Mesenchymal stem cell (in vitro differentiated cells and primary cell): ENCODE measurements at regions not wholly inside any gene's neighbourhood (a gene's known extent, or its start where the extent isn't known, plus 50 kb on each side); places are given as distances from the start of the nearest gene placed in this dataset.

ENCODE experiments used
- DNase-seq: peaks from one replicate; pipeline ENCODE4 v3.0.0-alpha.2; 2013
- H2AFZ ChIP-seq: one replicate; pipeline ENCODE4 v1.6.1; 2013; ENCODE audit warnings: low read depth, mild to moderate bottlenecking, control low read depth, inconsistent platforms, low read length, moderate library complexity
- H2AK5ac ChIP-seq: 2 replicates; pipeline ENCODE4 v1.6.1; 2013; ENCODE audit warnings: low read length, moderate library complexity, mild to moderate bottlenecking, inconsistent platforms; ENCODE audit not compliant: severe bottlenecking
- H2BK120ac ChIP-seq: one replicate; pipeline ENCODE4 v1.6.1; 2013; ENCODE audit warnings: low read depth, mild to moderate bottlenecking, inconsistent platforms, low read length, moderate library complexity
- H2BK12ac ChIP-seq, 2 experiments: one replicate each; pipeline ENCODE4 v1.6.1; 2013; ENCODE audit warnings: inconsistent platforms in 2 of 2, low read length in 2 of 2, mild to moderate bottlenecking in 2 of 2, moderate library complexity in 2 of 2, control low read depth in 1 of 2
- H2BK15ac ChIP-seq: one replicate; pipeline ENCODE4 v1.6.1; 2013; ENCODE audit warnings: mild to moderate bottlenecking, low read depth, inconsistent platforms; ENCODE audit not compliant: poor library complexity, severe bottlenecking
- H2BK5ac ChIP-seq: 2 replicates; pipeline ENCODE4 v1.6.1; 2013; ENCODE audit warnings: low read depth, mild to moderate bottlenecking, low read length, control low read depth, inconsistent platforms; ENCODE audit not compliant: poor library complexity, severe bottlenecking
- H3K14ac ChIP-seq, 2 experiments: one replicate each; pipeline ENCODE4 v1.6.1; 2013; ENCODE audit warnings: inconsistent platforms in 2 of 2, low read length in 2 of 2, control low read depth in 1 of 2, mild to moderate bottlenecking in 1 of 2, moderate library complexity in 1 of 2
- H3K18ac ChIP-seq, 2 experiments: one replicate each; pipeline ENCODE4 v1.6.1; 2013; ENCODE audit warnings: inconsistent platforms in 2 of 2, low read length in 2 of 2, control low read depth in 1 of 2, low read depth in 1 of 2, mild to moderate bottlenecking in 1 of 2
- H3K23ac ChIP-seq, 2 experiments: one replicate each; pipeline ENCODE4 v1.6.1; 2013; ENCODE audit warnings: inconsistent platforms in 2 of 2, low read length in 2 of 2, mild to moderate bottlenecking in 2 of 2, moderate library complexity in 2 of 2, control low read depth in 1 of 2
- H3K27ac ChIP-seq: 2 replicates; pipeline ENCODE4 v1.5.1; 2013; ENCODE audit warnings: mild to moderate bottlenecking, moderate library complexity, low read length, control low read depth, inconsistent platforms; ENCODE audit not compliant: poor library complexity, severe bottlenecking
- H3K27me3 ChIP-seq, 2 experiments: 2 replicates each; pipeline versions ENCODE4 v1.6.1 to v1.7.0; 2013; ENCODE audit warnings: low read length in 2 of 2, mild to moderate bottlenecking in 2 of 2, moderate library complexity in 2 of 2, control low read depth in 1 of 2, inconsistent platforms in 1 of 2; ENCODE audit not compliant: control insufficient read depth in 1 of 2, insufficient read depth in 1 of 2
- H3K36me3 ChIP-seq, 2 experiments: 2 replicates each; pipeline versions ENCODE4 v1.6.1 to v1.7.0; 2013; ENCODE audit warnings: low read length in 2 of 2, control low read depth in 1 of 2, inconsistent platforms in 1 of 2, low read depth in 1 of 2, mild to moderate bottlenecking in 1 of 2; ENCODE audit not compliant: insufficient read depth in 2 of 2, control insufficient read depth in 1 of 2
- H3K4ac ChIP-seq, 2 experiments: one replicate each; pipeline ENCODE4 v1.6.1; 2013; ENCODE audit warnings: inconsistent platforms in 2 of 2, low read length in 2 of 2, mild to moderate bottlenecking in 2 of 2, moderate library complexity in 2 of 2, control low read depth in 1 of 2, low read depth in 1 of 2
- H3K4me1 ChIP-seq: 2 replicates; pipeline ENCODE4 v1.6.1; 2013; ENCODE audit warnings: low read depth, low read length, control low read depth; ENCODE audit not compliant: control insufficient read depth, insufficient read depth
- H3K4me2 ChIP-seq: 2 replicates; pipeline ENCODE4 v1.6.1; 2013; ENCODE audit warnings: low read length, mild to moderate bottlenecking, inconsistent platforms; ENCODE audit not compliant: poor library complexity, severe bottlenecking
- H3K4me3 ChIP-seq, 2 experiments: 2 replicates each; pipeline versions ENCODE4 v1.5.1 to v1.7.0; 2013; ENCODE audit warnings: low read length in 2 of 2, mild to moderate bottlenecking in 2 of 2, control low read depth in 1 of 2, low read depth in 1 of 2; ENCODE audit not compliant: insufficient read depth in 1 of 2
- H3K79me1 ChIP-seq: replicated peaks from 2 replicates; pipeline ENCODE4 v1.6.1; 2013; ENCODE audit warnings: mild to moderate bottlenecking, control low read depth, low read length, inconsistent platforms; ENCODE audit not compliant: poor library complexity, severe bottlenecking
- H3K9ac ChIP-seq: 2 replicates; pipeline ENCODE4 v1.7.0; 2013; ENCODE audit warnings: mild to moderate bottlenecking, low read length, moderate library complexity
- H3K9me3 ChIP-seq: 2 replicates; pipeline ENCODE4 v1.7.0; 2013; ENCODE audit warnings: mild to moderate bottlenecking, low read length; ENCODE audit not compliant: control insufficient read depth
- H4K8ac ChIP-seq: one replicate; pipeline ENCODE4 v1.6.1; 2013; ENCODE audit warnings: inconsistent platforms, mild to moderate bottlenecking, low read length, moderate library complexity
- H4K91ac ChIP-seq: one replicate; pipeline ENCODE4 v1.6.1; 2013; ENCODE audit warnings: mild to moderate bottlenecking, low read length, inconsistent platforms
- WGBS: methylation state at CpG from one replicate; pipeline ENCODE4 v1.1.7; 2013; ENCODE audit warnings: mixed read lengths; 5-methylcytosine and 5-hydroxymethylcytosine counted together

GRCh38 chr2:65846989-65847678 lies 414.7 kb upstream of the SPRED2 start:
- Histone ChIP-seq H3K4me2 (no peak overlapping the region), H2BK15ac (no peak overlapping the region), H3K27me3 (peaks cover 4 to 8% of the 10 kb centered on the region in 2 experiments), H2BK120ac (no peak overlapping the region), H4K91ac (no peak overlapping the region), H3K14ac (no peak overlapping the region), H2AK5ac (no peak overlapping the region), H3K79me1 (no peaks in the 10 kb centered on the region), H3K4me3 (no peak overlapping the region), H3K9ac (no peak overlapping the region), H2AFZ (no peak overlapping the region), H3K27ac (no peak overlapping the region), H3K4ac (no peak overlapping the region), H3K4me1 (no peaks in the 10 kb centered on the region), H3K18ac (no peak overlapping the region), H4K8ac (no peak overlapping the region), H2BK5ac (no peak overlapping the region), H2BK12ac (no peak overlapping the region), H3K9me3 (peaks cover 5% of the 10 kb centered on the region), H3K23ac (no peak overlapping the region), H3K36me3 (no peaks in the 10 kb centered on the region)
- no peak for DNase-seq
- 73% methylated on average over 6 of the region's 9 CpGs for WGBS

DNA sequence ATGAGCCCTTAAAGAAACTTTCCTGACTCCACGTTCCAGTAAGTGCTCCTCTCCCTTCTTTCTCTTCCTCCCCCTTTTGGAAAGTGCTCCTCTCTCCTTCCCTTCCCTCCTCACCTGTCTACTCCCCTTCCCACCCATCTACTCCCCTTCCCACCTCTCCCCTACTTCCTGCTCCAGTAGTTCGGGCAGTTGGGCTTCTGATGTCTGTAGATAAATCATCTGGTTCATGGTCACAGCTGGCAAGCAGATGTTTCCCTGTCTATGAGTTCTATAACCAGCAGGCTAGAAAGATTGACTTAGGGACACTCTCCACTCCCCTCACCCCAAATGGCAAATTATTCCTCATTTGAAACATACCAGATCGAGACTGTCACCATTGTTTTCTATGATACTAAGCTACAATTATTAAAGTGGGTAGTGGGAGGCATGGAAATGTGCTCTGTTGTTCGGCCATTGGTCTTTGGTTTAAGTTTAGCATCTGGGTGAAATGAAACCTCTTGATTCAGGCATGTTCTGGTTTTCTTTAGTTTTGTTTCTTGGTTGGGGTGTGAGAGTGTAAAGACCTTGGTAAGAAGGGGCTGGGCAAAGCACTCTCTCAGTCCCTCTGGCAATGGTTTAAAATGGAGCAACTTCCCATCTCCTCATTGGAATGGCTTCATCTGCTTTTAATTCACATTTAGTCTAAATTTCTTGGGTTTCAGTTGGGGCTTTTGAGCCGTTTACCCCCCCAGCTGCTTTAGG lies 413.2 kb upstream of the SPRED2 start:
- Histone ChIP-seq H2AK5ac (no peak overlapping the region), H3K4me1 (no peaks in the 10 kb centered on the region), H2BK5ac (no peak overlapping the region), H2BK120ac (no peak overlapping the region), H3K4ac (no peak overlapping the region), H3K27ac (no peak overlapping the region), H3K79me1 (no peaks in the 10 kb centered on the region), H2BK15ac (no peak overlapping the region), H3K14ac (no peak overlapping the region), H3K4me2 (no peak overlapping the region), H3K9ac (no peak overlapping the region), H3K9me3 (peaks cover 12% of the 10 kb centered on the region), H3K27me3 (peaks cover 4 to 8% of the 10 kb centered on the region in 2 experiments), H3K4me3 (no peak overlapping the region), H2BK12ac (no peak overlapping the region), H3K36me3 (no peaks in the 10 kb centered on the region), H4K91ac (no peak overlapping the region), H2AFZ (no peak overlapping the region), H3K23ac (no peak overlapping the region), H4K8ac (no peak overlapping the region), H3K18ac (no peak overlapping the region)
- 52% methylated on average over 3 of the region's 5 CpGs for WGBS
- no peak for DNase-seq

GRCh38 chr2:65842104-65842503 lies 409.7 kb upstream of the SPRED2 start:
- Histone ChIP-seq H3K79me1 (no peaks in the 10 kb centered on the region), H3K4me1 (no peaks in the 10 kb centered on the region), H2BK5ac (no peak overlapping the region), H2BK15ac (no peak overlapping the region), H3K9me3 (peaks cover 12% of the 10 kb centered on the region), H4K91ac (no peak overlapping the region), H3K9ac (no peak overlapping the region), H3K27me3 (peaks cover 4 to 8% of the 10 kb centered on the region in 2 experiments), H3K27ac (no peak overlapping the region), H2AFZ (no peak overlapping the region), H3K4me3 (no peak overlapping the region), H2BK12ac (no peak overlapping the region), H3K23ac (no peak overlapping the region), H3K18ac (no peak overlapping the region), H3K4me2 (no peak overlapping the region), H2BK120ac (no peak overlapping the region), H4K8ac (no peak overlapping the region), H3K14ac (no peak overlapping the region), H2AK5ac (no peak overlapping the region), H3K4ac (no peak overlapping the region), H3K36me3 (no peaks in the 10 kb centered on the region)
- WGBS: 91% methylated on average over 1 of the region's 1 CpG
- DNase-seq: no peak

GRCh38 chr2:65835975-65836549 lies 403.7 kb upstream of the SPRED2 start:
- Histone ChIP-seq H3K18ac (no peak overlapping the region), H3K4me1 (no peaks in the 10 kb centered on the region), H3K23ac (no peak overlapping the region), H2BK12ac (no peak overlapping the region), H3K4me3 (no peak overlapping the region), H3K27ac (no peak overlapping the region), H4K91ac (no peak overlapping the region), H3K36me3 (no peaks in the 10 kb centered on the region), H2AK5ac (no peak overlapping the region), H3K9me3 (no peaks in the 10 kb centered on the region), H2AFZ (no peak overlapping the region), H3K4ac (no peak overlapping the region), H4K8ac (no peak overlapping the region), H2BK15ac (no peak overlapping the region), H2BK5ac (no peak overlapping the region), H3K9ac (no peak overlapping the region), H3K27me3 (no peaks in the 10 kb centered on the region), H3K4me2 (no peak overlapping the region), H2BK120ac (no peak overlapping the region), H3K14ac (no peak overlapping the region), H3K79me1 (no peaks in the 10 kb centered on the region)
- no CpG with 5 or more reads among the region's 1 CpG for WGBS
- no peak for DNase-seq
